Medulla oblongata (tissue), 1 donor: ENCODE measurements at regions not wholly inside any gene's neighbourhood (a gene's known extent, or its start where the extent isn't known, plus 50 kb on each side); places are given as distances from the start of the nearest gene placed in this dataset.
A peak's percentile ranks its signal among the peaks of the same experiment; 100 is the strongest.
"Not testable (repeated sequence)": the region's sequence is repeated elsewhere in the genome, so short reads cannot be mapped to it uniquely, and the experiment has no call there.

Experiments
- DNase-seq: peaks from one replicate; pipeline ENCODE4 v3.0.0-alpha.2; 2015; ENCODE audit errors: extremely low spot score

DNA sequence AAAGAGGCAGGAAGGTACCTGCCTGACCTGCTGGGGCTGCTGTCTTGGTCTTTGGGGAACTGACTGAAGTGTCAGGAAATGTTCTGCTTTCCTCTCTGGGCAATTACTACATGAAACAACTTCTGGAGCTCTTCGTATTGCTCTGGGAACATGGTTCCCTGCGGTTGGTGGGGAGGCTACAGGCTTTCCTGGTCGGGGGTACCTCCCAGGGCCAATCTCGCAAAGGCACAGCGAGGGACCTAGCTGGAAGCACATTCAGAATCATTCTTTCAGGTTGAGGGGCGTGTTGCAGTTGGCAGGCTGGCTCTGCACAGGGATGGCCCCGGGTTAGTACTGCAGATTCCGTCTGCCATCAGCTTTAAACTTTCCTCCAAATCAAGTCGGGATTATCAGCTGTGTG is 88.9 kb upstream of the RANBP3L start:
- no peak for DNase-seq

DNA sequence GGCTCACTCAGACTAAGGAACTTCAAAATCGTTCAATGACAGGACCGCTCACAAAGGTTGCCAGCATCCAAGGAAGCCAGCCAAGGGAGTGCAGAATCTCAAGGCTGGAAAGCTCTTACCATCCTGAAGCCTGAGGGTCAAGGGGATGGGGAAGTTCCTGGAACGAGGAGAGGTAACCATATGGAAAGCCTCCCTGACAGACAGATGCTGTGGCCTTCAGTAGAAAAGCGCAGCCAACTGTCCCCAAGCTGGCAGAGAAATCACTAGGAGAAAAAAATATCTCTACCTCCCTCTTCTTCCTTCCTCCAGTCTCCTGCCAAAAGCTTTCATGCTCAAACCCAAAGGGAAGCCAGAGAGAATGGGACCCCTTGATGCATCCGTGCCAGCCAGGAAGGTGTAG is 90.5 kb upstream of the RANBP3L start:
- no peak for DNase-seq

DNA sequence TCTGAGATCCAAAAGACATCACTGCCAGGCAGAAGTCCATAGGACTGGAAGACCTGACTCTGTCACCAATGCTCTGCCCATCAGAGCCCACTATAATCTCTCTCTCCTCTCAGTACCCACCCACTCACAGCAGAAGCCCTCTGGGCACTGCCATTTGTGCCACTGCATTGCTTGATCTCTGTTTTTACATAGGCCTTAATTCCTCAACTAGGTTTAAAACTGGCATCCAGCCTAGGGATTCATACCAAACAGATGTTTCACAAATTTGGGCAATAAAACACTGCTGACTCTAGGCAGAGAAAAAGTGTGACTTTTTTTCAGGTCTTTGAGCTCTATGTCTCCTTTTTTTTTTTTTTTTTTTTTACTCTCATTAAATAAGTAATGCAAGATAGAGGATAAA is 91.1 kb upstream of the RANBP3L start:
- DNase-seq = no peak

DNA sequence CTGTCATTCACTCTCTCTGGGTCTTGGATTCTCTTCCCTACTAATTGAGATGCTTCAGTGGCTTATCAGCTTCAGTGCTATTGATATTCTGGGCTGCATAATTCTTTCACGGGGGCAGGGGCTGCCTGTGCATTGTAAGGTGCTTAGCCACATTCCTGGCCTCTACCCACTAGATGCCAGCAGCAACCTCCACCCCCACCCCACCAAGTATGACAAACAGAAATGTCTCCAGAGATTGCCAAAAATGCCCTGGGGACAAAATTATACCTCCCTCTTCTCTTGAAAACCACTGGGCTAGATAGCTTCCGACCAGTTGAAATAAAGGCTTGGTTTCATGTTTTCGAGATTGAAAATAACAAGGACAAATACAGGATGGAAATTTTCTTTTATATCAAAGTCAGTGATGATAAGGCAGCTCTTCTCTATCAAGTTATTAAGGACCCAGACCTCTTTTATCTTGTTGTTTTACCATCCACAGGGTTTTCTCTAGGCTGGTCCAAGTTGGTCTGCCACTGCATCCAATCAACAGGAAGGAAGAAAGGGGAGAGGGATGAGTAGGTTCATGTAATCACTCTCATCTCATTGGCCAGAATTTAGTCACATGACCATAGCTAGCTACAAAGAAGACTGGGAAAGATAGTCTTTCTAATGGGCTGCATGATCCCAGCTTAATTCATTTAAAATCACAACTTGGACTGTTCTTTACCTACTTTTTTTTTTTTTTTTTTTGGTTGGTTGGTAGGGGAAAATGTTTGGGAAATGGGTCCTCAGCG is 92.1 kb upstream of the RANBP3L start:
- DNase-seq = no peak

DNA sequence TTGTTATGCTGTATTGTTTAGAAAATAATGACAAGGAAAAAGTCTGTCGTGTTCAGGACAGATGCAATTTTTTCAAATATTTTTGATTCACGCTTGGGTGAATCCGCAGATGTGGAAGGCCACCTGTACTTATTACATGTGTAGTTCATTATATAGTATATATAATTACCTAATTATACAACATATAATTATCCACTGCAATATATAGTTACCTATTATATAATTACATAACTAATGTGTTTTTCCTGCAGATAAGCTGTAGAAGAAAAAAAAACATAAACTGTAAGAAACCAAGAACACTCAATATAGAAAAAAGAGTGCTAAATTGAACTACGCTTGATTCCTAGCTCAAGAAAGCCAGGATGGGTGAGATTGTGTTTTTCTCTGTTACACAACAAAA is 93.6 kb upstream of the RANBP3L start:
- DNase-seq = no peak

- DNase-seq = not testable (repeated sequence)
Measured at GRCh38 chr5:36395947-36396346, 94.2 kb upstream of the RANBP3L start.

GRCh38 chr5:36396640-36397039 is 94.9 kb upstream of the RANBP3L start:
- DNase-seq = no peak

GRCh38 chr5:36397901-36398536 is 96.3 kb upstream of the RANBP3L start:
- peak; percentile 63 for DNase-seq

GRCh38 chr5:36402512-36402906 is 100.8 kb upstream of the RANBP3L start:
- DNase-seq = no peak

DNA sequence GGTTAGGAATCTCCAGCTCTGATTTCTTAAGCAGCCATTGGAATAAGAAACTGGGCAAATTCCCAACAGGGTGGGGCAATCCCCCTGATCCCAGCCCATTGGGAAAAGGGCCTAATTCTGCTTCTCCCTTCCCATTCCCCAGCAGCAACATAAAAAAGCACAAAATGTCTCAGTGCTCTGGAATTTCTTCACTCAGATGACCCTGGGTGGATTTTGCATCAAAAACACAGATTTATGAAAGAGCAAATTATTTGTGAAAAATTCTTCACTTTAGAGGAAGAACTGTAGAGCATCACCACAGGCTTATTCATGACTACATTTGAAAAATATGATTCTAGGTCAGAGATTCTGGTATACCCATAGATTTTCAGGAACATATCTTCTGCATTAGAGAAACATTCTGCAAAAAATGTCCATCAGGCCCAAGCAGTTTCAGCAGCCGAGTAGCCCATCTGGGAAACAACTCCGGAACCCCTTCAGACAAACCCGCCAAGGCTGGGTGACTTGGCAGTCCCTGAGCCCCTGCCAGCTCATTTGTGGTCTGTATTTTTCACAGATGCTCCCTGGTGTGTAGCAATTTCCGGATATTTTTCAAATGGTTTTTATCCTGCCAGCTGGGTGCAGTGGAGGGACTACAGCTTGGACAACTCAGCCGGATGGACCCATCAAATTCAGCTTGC is 102.1 kb upstream of the RANBP3L start:
- DNase-seq = peak; percentile 33

- DNase-seq = no peak
Measured at GRCh38 chr5:36406023-36406422, 104.3 kb upstream of the RANBP3L start.

DNA sequence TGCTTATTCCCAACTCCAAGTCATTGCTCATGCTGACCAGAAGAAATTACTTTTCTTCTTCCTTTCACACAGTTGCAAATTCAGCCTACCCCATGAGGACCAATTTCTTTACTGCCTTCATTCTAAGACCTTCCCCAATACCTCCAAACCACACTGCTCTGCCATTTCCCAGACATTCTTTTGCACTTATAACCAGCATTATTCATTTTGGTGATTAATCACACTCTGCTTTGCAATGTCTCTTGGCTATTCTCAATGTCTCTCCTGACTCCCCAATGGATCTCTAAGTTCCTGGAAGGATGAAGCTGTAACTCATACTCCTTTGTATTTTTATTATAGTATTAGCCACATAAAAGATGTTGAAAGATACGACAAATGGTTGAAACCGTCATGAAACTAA is 105.7 kb upstream of the RANBP3L start:
- no peak for DNase-seq

- not testable (repeated sequence) for DNase-seq
Measured at GRCh38 chr5:36409711-36410110, 108.0 kb upstream of the RANBP3L start.

- DNase-seq = not testable (repeated sequence)
Measured at GRCh38 chr5:36410672-36411071, 109.0 kb upstream of the RANBP3L start.

- peak; percentile 66 for DNase-seq
Measured at GRCh38 chr5:36414869-36415282, 113.2 kb upstream of the RANBP3L start.

GRCh38 chr5:36416605-36417004 is 114.9 kb upstream of the RANBP3L start:
- DNase-seq = no peak

- DNase-seq = no peak
Measured at GRCh38 chr5:36417221-36417620, 115.5 kb upstream of the RANBP3L start.

- no peak for DNase-seq
Measured at GRCh38 chr5:36417668-36418067, 116.0 kb upstream of the RANBP3L start.

GRCh38 chr5:36418152-36418979 is 116.7 kb upstream of the RANBP3L start:
- DNase-seq = no peak

DNA sequence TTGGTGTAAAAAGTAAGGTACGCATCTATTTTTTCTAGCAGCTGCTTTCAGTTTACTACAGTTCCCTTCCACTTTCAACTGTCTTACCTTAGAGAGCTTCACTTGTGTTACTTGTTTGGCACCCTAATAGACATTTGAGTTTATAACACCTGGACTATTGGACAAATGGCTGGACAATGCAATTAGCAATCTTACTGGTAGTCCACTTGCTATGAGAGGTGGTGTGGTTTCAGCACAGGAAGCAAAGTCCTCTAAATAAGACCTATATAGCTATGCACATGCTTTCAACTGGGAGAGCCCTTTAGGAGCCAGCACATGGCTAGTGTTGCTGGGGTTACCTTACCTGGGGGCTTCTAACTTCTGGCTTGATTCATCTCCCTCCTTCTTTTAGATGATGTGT is 119.6 kb upstream of the RANBP3L start:
- DNase-seq = no peak

DNA sequence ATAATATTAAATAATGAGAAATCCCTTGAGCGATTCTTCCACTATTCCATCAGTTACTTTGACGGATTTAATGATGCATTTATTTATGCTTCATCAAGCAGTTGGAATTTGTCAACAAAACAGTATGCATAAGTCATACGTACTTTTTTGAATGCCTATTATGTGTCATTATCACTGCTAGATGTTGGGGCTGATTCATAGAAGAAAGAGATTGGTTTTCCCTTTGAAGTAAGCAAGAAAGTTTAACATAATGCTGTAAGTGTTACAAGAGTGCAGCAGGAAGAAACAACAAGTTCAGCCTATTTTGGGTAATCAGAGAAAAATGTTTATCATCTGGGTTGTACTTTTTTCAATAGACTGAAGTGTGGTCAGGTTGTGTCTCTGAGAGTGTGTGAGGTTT is 121.2 kb upstream of the RANBP3L start:
- no peak for DNase-seq
